ENCODE measurements at regions not wholly inside any gene's neighbourhood (a gene's known extent, or its start where the extent isn't known, plus 50 kb on each side); places are given as distances from the start of the nearest gene placed in this dataset.
"Not testable (repeated sequence)": the region's sequence is repeated elsewhere in the genome, so short reads cannot be mapped to it uniquely, and the experiment has no call there.

DNA sequence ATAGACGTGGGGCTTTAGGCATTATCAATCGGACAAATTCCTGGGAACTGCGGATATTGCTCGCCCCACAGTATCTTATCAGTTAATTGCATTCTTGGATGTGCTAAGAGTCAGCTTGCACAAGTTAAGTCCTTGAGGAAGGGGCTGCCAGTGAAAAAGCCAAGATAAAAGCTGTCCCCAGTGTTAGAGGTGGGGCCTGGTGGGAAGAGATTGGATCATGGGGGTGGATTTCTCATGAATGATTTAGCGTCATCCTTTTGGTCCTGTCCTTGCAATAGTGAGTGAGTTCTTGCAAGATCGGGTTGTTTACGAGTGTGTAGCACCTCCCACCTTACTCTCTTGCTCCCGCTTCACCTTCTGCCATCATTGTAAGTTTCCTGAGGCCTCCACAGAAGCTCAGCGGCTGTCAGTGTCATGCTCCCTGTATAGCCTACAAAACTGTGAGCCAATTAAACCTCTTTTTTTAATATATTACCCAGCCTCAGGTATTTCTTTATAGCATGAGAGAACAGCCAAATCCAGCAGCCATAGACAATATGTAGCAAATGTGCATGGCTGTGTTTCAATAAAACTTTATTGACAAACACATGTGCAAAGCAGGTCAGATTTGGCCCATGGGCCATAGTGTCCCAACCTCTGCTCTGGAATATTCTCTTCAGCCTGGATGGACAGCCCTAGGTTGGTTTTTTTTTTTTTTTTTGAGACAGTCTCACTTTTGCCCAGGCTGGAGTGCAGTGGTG, 189.2 kb downstream of the OTOP1 start:
- not testable (repeated sequence) for DNase-seq (ENCODE audit: low read depth); H3K4me3 ChIP-seq (ENCODE audit: low read length)

- not testable (repeated sequence) for DNase-seq (ENCODE audit: low read depth); H3K4me3 ChIP-seq (ENCODE audit: low read length)
These were observed 180.9 kb downstream of the OTOP1 start for GRCh38 chr4:4045823-4046222.

DNA sequence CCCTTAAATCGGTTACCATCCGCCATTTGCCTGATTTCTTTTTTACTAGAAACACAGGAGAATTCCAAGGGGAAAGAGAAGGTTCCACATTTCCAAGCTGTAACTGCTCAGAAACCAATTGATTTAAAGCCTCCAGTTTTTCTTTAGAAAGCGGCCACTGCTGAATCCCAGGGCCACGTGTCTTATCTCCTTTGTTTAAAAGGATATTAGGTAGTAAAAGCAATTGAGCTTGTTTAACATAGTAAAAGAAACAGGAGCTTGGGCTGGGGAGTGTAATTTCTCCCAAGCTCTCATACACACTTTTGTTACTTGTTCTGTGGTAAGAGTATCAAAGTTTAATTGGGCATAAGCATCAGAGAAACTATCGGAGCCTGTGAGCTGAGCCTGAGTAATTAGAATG, 180.0 kb downstream of the OTOP1 start:
- not testable (repeated sequence) for DNase-seq (ENCODE audit: low read depth); H3K4me3 ChIP-seq (ENCODE audit: low read length)

- not testable (repeated sequence) for H3K4me3 ChIP-seq (ENCODE audit: low read length); DNase-seq (ENCODE audit: low read depth)
These were observed 179.5 kb downstream of the OTOP1 start for GRCh38 chr4:4047202-4047601.

DNA sequence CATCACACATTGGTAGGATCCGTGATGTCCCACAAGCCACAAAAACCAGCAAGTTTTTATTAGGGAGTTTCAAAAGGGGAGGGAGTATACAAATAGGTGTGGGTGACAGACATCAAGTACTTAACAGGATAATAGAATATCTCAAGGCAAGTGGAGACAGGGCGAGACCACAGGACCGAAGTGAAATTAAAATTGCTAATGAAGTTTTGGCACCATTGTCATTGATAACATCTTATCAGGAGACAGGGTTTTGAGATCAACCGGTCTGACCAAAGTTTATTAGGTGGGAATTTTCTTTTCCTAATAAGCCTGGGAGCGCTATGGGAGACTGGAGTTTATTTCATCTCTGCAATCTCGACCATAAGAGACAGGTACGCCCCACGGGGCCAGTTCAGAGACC, 178.5 kb downstream of the OTOP1 start:
- H3K4me3 ChIP-seq (ENCODE audit: low read length); DNase-seq (ENCODE audit: low read depth): not testable (repeated sequence)

- DNase-seq (ENCODE audit: low read depth); H3K4me3 ChIP-seq (ENCODE audit: low read length): not testable (repeated sequence)
These were observed 175.9 kb downstream of the OTOP1 start for GRCh38 chr4:4050781-4051180.

DNA sequence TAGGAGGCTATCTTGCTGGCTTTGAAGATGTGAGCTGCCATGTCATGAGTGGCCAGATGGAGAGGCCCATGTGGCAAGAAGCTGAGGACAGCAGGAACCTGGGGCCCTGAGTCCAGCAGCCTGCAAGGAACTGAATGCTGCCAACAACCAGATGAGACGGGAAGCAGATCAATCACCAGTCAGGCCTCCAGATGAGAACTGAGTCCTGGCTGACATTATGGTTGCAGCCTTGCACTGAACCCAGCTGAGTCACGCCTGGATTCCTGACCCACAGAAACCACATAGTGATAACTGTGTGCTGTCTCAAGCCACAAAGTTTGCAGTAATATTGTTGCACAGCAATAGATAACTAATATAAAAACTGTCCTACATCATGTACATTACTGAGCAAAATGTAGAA, 173.8 kb downstream of the OTOP1 start:
- H3K4me3 ChIP-seq (ENCODE audit: low read length), result not testable (repeated sequence)
- DNase-seq (ENCODE audit: low read depth), result peak; percentile 29

DNA sequence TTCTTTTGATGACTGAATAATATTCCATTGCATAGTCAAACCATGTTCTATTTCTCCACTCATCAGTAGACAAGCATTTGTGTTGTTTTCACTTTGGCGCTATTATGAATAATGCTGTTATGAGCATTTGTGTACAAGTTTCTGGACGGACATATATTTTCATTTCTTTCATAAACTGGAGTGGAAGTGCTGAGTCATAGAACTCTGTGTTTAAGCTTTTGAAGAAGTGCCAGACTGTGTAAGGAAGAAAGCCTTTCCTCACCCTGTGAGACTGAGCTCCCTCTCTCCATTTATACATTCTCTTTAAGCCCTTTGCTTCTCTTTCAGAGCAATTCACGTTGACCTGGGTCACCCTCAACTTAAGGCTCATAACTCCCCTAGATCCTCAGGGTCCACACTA, 169.5 kb downstream of the OTOP1 start:
- peak; percentile 1 for DNase-seq (ENCODE audit: low read depth)
- not testable (repeated sequence) for H3K4me3 ChIP-seq (ENCODE audit: low read length)

DNA sequence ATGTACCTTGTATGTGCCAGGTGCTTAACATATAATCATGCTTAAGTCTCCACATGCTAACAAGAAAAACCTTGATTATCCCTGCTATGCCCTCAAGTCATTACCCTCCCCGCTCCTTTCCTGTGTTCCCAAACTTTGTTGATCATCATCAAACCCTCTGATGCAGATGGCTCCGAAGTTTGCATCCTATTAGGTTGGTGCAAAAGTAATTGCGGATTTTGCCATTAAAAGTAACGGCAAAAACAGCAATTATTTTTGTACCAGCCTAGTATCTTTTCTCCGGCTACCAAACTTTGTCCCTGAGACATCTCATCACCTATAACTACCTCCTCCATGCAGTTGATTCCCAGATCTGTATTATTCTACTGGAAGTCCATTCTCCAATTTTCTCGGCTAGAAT, 142.6 kb downstream of the OTOP1 start:
- not testable (repeated sequence) for DNase-seq (ENCODE audit: low read depth); H3K4me3 ChIP-seq (ENCODE audit: low read length)

DNA sequence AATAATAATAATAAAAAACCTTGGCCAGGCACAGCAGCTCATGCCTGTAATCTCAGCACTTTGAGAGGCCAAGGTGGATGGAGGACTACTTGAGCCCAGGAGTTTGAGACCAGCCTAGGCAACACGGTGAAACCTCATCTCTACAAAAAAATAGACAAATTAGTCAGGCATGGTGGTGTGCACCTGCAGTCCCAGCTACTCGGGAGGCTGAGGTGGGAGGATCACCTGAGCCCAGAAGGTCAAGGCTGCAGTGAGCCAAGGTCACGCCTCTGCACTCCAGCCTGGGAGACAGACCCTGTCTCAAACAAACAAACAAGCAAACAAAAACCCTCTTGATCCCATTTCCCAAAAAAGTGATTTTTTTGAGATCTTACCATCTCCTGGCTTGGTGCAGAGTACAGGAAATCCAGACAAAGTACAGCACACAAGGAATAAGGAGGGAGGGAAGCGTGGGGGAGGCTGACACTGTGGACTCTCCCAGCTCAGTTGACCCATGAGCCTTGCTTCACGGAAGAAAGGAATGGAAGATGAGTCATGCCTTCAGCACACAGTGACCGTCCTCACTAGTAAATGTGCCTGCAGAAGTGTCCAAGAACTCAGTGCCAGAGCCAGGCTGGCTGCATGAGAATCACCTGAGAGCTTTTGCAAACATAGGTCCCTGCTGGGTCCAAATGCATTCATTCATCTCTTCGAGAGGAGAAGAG, 136.9 kb downstream of the OTOP1 start:
- H3K4me3 ChIP-seq (ENCODE audit: low read length); DNase-seq (ENCODE audit: low read depth): not testable (repeated sequence)

DNA sequence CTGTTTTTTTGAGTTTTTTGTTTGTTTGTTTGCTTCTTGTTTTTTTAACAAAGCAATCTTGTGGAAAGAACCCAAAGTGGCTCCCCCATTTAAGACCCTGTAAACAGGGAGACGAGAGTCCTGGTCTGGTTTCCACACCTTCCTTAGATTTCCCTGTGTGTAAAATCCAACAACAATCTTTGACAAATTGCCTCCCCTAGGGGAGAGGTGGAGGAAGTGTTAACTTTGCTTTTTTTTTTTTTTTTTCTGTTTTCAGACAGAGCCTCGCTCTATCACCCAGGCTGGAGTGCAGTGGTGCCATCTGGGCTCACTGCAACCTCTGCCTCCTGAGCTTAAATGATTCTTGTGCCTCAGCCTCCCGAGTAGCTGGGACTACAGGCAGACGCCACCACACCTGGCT, 136.0 kb downstream of the OTOP1 start:
- not testable (repeated sequence) for DNase-seq (ENCODE audit: low read depth); H3K4me3 ChIP-seq (ENCODE audit: low read length)

DNA sequence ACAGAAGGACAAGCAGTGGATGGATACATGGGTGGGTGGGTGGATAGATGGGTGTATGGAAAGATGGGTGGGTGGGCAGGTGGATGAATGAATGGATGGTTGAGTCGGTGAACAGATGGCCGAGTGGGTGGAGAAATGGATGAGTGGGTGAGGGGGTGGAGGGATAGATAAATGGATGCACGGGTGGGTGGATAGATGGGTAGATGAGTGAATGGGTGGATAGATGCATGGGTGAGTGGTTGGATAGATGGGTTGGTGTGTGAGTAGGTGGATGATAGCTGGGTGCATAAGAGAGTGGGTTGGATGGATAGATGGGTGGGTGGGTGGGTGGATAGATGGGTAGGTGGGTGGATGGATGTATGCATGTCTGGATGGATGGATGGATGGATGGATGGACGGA, 134.6 kb downstream of the OTOP1 start:
- DNase-seq (ENCODE audit: low read depth); H3K4me3 ChIP-seq (ENCODE audit: low read length): not testable (repeated sequence)

DNA sequence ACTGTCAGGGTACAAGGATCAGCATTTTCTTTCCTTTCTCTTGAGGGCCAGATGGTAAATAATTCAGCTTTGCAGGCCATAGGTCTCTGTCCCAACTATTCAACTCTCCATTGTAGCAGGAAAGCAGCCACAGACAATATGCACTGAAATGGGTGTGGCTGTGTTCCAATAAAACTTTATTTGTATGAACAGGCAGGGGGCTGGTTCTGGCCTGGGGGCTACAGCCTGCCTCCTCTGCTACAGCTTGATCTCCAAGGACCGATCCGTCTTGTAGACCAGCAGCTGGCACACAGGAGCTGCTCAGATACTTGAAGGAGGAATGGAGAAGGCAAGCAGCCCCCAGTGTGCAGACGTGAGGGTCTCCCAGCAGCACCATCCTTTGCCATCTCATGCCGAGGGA, 127.1 kb downstream of the OTOP1 start:
- DNase-seq (ENCODE audit: low read depth); H3K4me3 ChIP-seq (ENCODE audit: low read length): not testable (repeated sequence)

GRCh38 chr4:4106923-4107322, 119.8 kb downstream of the OTOP1 start:
- H3K4me3 ChIP-seq (ENCODE audit: low read length); DNase-seq (ENCODE audit: low read depth): not testable (repeated sequence)

- DNase-seq (ENCODE audit: low read depth), result peak; percentile 1
- peak overlapping the region; percentile 24 for H3K4me3 ChIP-seq (ENCODE audit: low read length)
These were observed 119.2 kb downstream of the OTOP1 start for GRCh38 chr4:4107411-4108107.

- not testable (repeated sequence) for DNase-seq (ENCODE audit: low read depth); H3K4me3 ChIP-seq (ENCODE audit: low read length)
These were observed 111.3 kb downstream of the OTOP1 start for GRCh38 chr4:4115381-4115780.

DNA sequence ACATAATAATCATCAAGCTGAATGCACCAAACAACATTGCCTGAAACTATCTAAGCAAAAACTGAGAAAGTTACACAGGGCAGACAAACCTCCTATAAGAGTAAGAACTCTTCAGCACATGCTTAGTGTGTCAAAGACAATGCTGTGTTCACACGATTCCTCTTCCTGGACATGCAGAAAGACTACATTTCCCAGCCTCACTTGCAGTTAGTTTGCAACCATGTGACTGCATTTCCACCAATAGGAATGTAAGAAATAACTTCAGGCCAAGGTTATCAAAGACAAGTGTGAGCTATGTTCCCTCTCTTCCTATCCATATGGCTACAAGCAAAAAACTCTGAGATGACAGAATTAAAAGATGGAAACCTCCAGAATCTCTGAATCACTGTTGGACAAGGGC, 109.8 kb downstream of the OTOP1 start:
- not testable (repeated sequence) for H3K4me3 ChIP-seq (ENCODE audit: low read length); DNase-seq (ENCODE audit: low read depth)

GRCh38 chr4:4134368-4134767, 92.4 kb downstream of the OTOP1 start:
- not testable (repeated sequence) for DNase-seq (ENCODE audit: low read depth); H3K4me3 ChIP-seq (ENCODE audit: low read length)

DNA sequence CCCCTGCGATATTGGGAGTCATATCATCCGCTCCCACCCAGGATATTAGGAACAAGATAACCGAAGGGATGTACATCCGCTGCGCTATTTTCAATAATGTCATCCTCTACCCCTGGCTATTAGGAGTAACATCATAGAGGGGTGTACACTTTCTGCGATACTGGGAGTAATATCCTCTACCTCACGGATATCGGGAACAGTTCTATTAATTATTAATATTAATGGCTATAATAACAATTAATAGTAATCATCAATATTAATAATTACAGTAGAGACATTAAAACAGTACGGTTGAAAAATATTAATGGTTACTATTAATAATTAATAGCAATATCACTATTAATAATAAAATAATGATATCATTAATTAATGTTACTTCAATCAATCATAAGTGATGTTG, 90.1 kb downstream of the OTOP1 start:
- not testable (repeated sequence) for H3K4me3 ChIP-seq (ENCODE audit: low read length); DNase-seq (ENCODE audit: low read depth)

Data from AG10803 (cell line).